ENCODE measurements at regions not wholly inside any gene's neighbourhood (a gene's known extent, or its start where the extent isn't known, plus 50 kb on each side); places are given as distances from the start of the nearest gene placed in this dataset.
A peak's percentile ranks its signal among the peaks of the same experiment; 100 is the strongest.

- ChIA-PET POLR2A (no interaction called here), CTCF (no interaction called here)
- Mint-ChIP-seq H3K9me3 (no peaks in the 10 kb centered on the region), H3K27ac (no peak overlapping the region), H3K4me3 (no peak overlapping the region), H3K27me3 (no peaks in the 10 kb centered on the region), H3K36me3 (ENCODE audit: low read depth) (no peaks in the 10 kb centered on the region), H3K4me1 (peaks cover 21% of the 10 kb centered on the region)
- intact Hi-C loops (cut with micrococcal nuclease): no loop called here
- no peak for DNase-seq
- no peak for TF ChIP-seq CTCF (IDR thresholded peaks at IDR 0.05)
- ATAC-seq (ENCODE audit: low read depth): no peak
Observed at GRCh38 chr13:31952641-31953380, 78.8 kb upstream of the FRY start.

- Mint-ChIP-seq H3K9me3 (no peaks in the 10 kb centered on the region), H3K4me1 (peaks cover 20% of the 10 kb centered on the region), H3K27ac (no peak overlapping the region), H3K27me3 (no peaks in the 10 kb centered on the region), H3K4me3 (no peak overlapping the region), H3K36me3 (ENCODE audit: low read depth) (no peaks in the 10 kb centered on the region)
- DNase-seq (no peak), ATAC-seq (ENCODE audit: low read depth) (no peak)
- ChIA-PET POLR2A (interaction anchor here (1.1 kb wide), 1 partner anchor 473 kb away, joined by 3 read pairs; the partner anchor contains the start of gene N4BP2L1), CTCF (no interaction called here)
- TF ChIP-seq CTCF (IDR thresholded peaks at IDR 0.05): no peak
- intact Hi-C loops (cut with micrococcal nuclease): no loop called here
Observed at GRCh38 chr13:31955101-31955500, 76.5 kb upstream of the FRY start.

GRCh38 chr13:31955741-31956140 is 75.8 kb upstream of the FRY start:
- Mint-ChIP-seq H3K27ac (no peak overlapping the region), H3K4me3 (no peak overlapping the region), H3K9me3 (no peaks in the 10 kb centered on the region), H3K27me3 (no peaks in the 10 kb centered on the region), H3K36me3 (ENCODE audit: low read depth) (no peaks in the 10 kb centered on the region), H3K4me1 (peaks cover 15% of the 10 kb centered on the region)
- intact Hi-C loops (cut with micrococcal nuclease): loop anchor here (1.0 kb wide), 1 partner anchor 10 kb away; no protein-coding TSS in a partner anchor
- POLR2A ChIA-PET: interaction anchor here (1.1 kb wide), 2 partner anchors 10 to 472 kb away, joined by 3 to 7 read pairs; partner anchors contain the start of gene N4BP2L1
- DNase-seq: no peak
- TF ChIP-seq CTCF (IDR thresholded peaks at IDR 0.05): no peak
- ATAC-seq (ENCODE audit: low read depth): peak; percentile 50
- CTCF ChIA-PET: no interaction called here

GRCh38 chr13:31956980-31957644 is 74.5 kb upstream of the FRY start:
- Mint-ChIP-seq H3K9me3 (no peaks in the 10 kb centered on the region), H3K36me3 (ENCODE audit: low read depth) (no peaks in the 10 kb centered on the region), H3K27ac (no peak overlapping the region), H3K4me3 (no peak overlapping the region), H3K4me1 (peaks cover 5% of the 10 kb centered on the region), H3K27me3 (no peaks in the 10 kb centered on the region)
- ATAC-seq (ENCODE audit: low read depth): no peak
- CTCF ChIA-PET: interaction anchor here (0.9 kb wide), 1 partner anchor 47 kb away, joined by 3 read pairs; no protein-coding TSS in a partner anchor
- POLR2A ChIA-PET: no interaction called here
- no peak for DNase-seq
- intact Hi-C loops (cut with micrococcal nuclease): loop anchor here (1.0 kb wide), 1 partner anchor 8 kb away; no protein-coding TSS in a partner anchor
- TF ChIP-seq CTCF (IDR thresholded peaks at IDR 0.05): no peak

GRCh38 chr13:31957772-31958171 is 73.8 kb upstream of the FRY start:
- ATAC-seq (ENCODE audit: low read depth): no peak
- no peaks in the 10 kb centered on the region for H3K9me3 Mint-ChIP-seq
- intact Hi-C loops (cut with micrococcal nuclease): no loop called here
- ChIA-PET POLR2A (no interaction called here), CTCF (no interaction called here)
- no peak overlapping the region for H3K4me3 Mint-ChIP-seq
- no peaks in the 10 kb centered on the region for H3K36me3 Mint-ChIP-seq (ENCODE audit: low read depth)
- H3K4me1 Mint-ChIP-seq: peaks cover 5% of the 10 kb centered on the region
- DNase-seq: no peak
- no peak for TF ChIP-seq CTCF (IDR thresholded peaks at IDR 0.05)
- H3K27me3 Mint-ChIP-seq: no peaks in the 10 kb centered on the region
- H3K27ac Mint-ChIP-seq: no peak overlapping the region
